Retinal pigment epithelial cell (primary cell): ENCODE measurements at regions not wholly inside any gene's neighbourhood (a gene's known extent, or its start where the extent isn't known, plus 50 kb on each side); places are given as distances from the start of the nearest gene placed in this dataset.

ENCODE experiments used
- DNase-seq: peaks from one replicate; pipeline ENCODE4 v3.0.0-alpha.2; 2010; ENCODE audit warnings: low read depth
- H3K4me3 ChIP-seq: 2 replicates; pipeline ENCODE4 v1.5.1; 2011; ENCODE audit warnings: mild to moderate bottlenecking, low read length, control low read depth, moderate library complexity
- CTCF ChIP-seq: conservative IDR thresholded peaks from 2 replicates; pipeline ENCODE4 v1.5.1; 2011; ENCODE audit warnings: low read depth, low read length, control low read depth, inconsistent platforms

GRCh38 chr21:27722095-27722494 is 755.2 kb upstream of the ADAMTS5 start:
- H3K4me3 ChIP-seq = no peak overlapping the region
- no peak for TF ChIP-seq CTCF
- DNase-seq = peak; percentile 34

DNA sequence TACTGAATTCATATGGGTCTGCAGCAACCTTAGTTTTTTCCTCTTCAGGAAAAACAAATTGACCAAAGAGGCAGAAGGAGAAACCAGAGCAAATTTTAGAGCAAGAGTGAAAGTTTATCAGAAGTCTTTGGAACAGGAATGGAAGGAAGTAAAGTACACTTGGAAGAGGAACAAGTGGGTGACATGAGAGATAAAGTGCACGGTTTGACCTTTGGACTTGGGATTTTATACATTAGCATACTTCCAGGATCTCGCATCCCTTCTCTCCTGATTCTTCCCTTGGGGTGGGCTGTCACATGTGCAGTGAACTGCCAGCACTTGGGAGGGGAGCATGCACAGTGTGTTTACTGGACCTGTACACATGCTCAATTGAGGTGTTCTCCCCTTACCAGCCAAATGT is 754.8 kb upstream of the ADAMTS5 start:
- DNase-seq = no peak
- no peak for TF ChIP-seq CTCF
- no peak overlapping the region for H3K4me3 ChIP-seq

DNA sequence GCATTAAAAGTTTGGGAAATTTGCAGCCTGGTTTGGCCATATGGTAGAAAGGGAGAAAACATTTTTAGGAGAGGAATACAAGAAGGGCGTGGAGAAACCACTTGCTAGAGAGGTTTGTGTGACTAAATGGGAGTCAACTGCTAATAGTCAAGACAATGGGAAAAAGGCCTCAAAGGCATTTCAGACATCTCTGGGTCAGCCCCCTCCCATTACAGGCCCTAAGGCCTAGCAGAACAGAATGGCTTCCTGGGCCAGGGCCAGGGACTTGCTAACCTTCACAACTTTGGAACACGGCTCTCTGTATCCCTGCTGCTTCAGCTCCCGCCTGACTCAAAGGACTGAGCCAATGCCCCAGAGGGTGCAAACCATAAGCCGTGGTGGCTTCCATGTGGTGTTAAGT is 752.3 kb upstream of the ADAMTS5 start:
- no peak overlapping the region for H3K4me3 ChIP-seq
- TF ChIP-seq CTCF = no peak
- no peak for DNase-seq

DNA sequence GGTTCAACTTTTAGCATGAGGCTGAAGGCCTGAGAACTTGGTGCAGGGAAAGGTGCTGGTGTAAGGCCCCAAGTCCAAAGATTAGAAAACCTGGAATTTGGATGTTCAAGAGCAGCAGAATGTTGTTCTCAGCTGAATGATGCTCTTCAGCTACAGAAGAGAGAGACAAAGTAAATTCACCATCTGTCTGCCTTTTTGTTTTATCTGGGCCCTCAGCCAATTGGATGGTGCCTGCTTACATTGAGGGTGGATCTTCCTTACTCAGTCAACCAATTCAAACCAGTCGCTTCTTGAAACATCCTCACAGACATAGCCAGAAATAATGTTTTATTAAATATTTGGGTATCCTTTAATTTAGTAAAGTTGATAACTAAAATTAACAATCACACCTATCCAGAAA is 748.2 kb upstream of the ADAMTS5 start:
- TF ChIP-seq CTCF = no peak
- no peak for DNase-seq
- H3K4me3 ChIP-seq = no peak overlapping the region

DNA sequence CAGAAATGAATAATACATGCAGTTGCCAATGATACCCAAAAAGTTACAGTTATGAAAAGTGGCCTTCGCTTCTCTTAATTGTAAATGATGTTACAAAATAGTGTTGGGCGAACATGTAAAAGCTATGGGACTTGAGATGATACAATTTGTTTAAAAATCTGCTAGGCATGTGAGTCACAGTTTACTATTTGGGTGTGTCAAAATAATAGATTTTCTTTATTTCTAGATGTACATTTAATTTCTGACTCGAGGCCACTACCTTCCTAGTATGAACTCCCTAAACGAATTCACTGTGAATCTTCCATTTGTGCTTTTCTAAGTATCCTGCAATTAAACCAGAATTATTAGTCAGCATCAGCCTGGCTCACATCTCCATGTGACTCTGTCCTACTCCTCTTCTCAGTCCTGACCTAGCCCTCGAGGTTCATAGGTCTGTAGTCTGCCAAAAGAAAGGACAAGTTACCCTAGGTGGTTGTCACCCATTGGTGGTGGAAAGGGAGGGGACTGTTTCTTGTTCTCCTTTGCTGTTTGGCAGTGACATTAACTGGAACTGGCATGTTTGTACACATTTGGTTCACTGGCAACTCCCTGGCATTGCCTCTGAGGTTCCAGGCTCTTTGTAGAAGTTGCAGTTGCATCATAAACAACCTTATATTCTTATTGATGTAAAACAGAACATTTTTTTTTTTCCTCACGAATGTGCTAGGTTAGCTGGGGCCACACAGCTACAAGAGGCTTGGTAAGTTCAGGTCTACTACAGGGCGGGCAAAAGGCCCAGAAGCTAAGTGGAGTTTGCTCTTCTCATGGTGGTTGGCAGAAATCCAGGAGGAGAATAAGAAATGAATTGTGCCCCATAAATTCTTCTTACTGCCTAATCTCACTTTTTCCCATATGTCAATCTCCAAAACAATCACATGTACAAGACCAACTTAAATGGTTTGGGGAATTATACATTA is 746.5 kb upstream of the ADAMTS5 start:
- no peak overlapping the region for H3K4me3 ChIP-seq
- no peak for DNase-seq
- no peak for TF ChIP-seq CTCF

GRCh38 chr21:27704567-27705166 is 737.8 kb upstream of the ADAMTS5 start:
- DNase-seq = no peak
- H3K4me3 ChIP-seq = no peak overlapping the region
- no peak for TF ChIP-seq CTCF

DNA sequence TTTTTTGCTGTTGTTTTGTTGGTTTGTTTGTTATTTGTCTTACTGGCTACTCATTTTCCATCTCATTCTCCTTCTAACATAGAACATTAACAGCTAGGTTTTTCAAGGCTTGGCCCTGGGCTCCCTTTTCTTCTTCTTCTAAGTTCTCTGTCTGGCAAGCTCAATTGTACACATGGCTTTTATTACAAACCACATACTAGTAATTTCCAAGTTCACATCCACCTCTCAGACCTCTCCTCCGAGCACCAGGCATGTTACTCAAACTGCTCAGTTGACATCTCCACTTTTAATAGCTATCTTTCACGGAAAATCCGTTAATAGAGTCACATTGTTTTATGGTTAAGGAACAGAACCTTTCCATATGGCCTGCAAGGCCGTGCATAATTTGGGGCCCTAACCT is 736.9 kb upstream of the ADAMTS5 start:
- no peak for TF ChIP-seq CTCF
- no peak for DNase-seq
- no peak overlapping the region for H3K4me3 ChIP-seq
